IMR-90 (cell line): ENCODE measurements at regions not wholly inside any gene's neighbourhood (a gene's known extent, or its start where the extent isn't known, plus 50 kb on each side); places are given as distances from the start of the nearest gene placed in this dataset.

Experiments
- ATAC-seq: fragments of 200-7000 bp; cut with Tn5 transposase; 2 replicates; pipeline ENCODE4 v1.9.1; 2020; ENCODE audit warnings: low read depth, mild to moderate bottlenecking, moderate library complexity
- BruUV-seq: library from RNA; stranded (reverse); fragments of 400-500 nt; replicated peaks from 2 replicates; lab custom pipeline; 2021; lab: Mats Ljungman, UMichigan
- CTCF ChIA-PET: fragments of 300-600 bp; formaldehyde crosslinking; extraction: SDS; loops from one replicate; lab custom pipeline; 2021; ENCODE audit warnings: antibody characterized with exemption; lab: Yijun Ruan, JAX
- POLR2A ChIA-PET: fragments of 300-600 bp; sonication (Branson Sonifier 250); formaldehyde crosslinking; loops from one replicate; lab custom pipeline; 2022; ENCODE audit warnings: antibody characterized with exemption; ENCODE audit not compliant: unreplicated experiment; lab: Charles Lee
- DNase-seq: peaks from one replicate; pipeline ENCODE4 v3.0.0; 2013
- H2AFZ ChIP-seq: replicated peaks from 2 replicates; pipeline ENCODE3; 2013; ENCODE audit warnings: low read length, mild to moderate bottlenecking; ENCODE audit not compliant: poor library complexity
- H2AK5ac ChIP-seq: 2 replicates; pipeline ENCODE4 v1.6.1; 2013; ENCODE audit warnings: low read depth, low read length, inconsistent platforms
- H2AK9ac ChIP-seq: replicated peaks from 2 replicates; pipeline ENCODE3; 2013; ENCODE audit warnings: mild to moderate bottlenecking, low read depth, low read length, moderate library complexity; ENCODE audit not compliant: poor library complexity
- H2BK120ac ChIP-seq: 2 replicates; pipeline ENCODE4 v1.6.1; 2013; ENCODE audit warnings: low read depth, low read length, inconsistent platforms
- H2BK15ac ChIP-seq: 3 replicates; pipeline ENCODE4 v1.6.1; 2013; ENCODE audit warnings: low read depth, low read length, inconsistent platforms
- H2BK20ac ChIP-seq: 2 replicates; pipeline ENCODE4 v1.6.1; 2013; ENCODE audit warnings: low read depth, mild to moderate bottlenecking, inconsistent platforms, low read length, moderate library complexity
- H2BK5ac ChIP-seq: 2 replicates; pipeline ENCODE4 v1.6.1; 2013; ENCODE audit warnings: mild to moderate bottlenecking, low read depth, low read length, inconsistent platforms; ENCODE audit not compliant: poor library complexity, severe bottlenecking
- H3K14ac ChIP-seq: replicated peaks from 2 replicates; pipeline ENCODE4 v1.6.1; 2013; ENCODE audit warnings: low read depth, low read length, inconsistent platforms
- H3K18ac ChIP-seq: 2 replicates; pipeline ENCODE4 v1.6.1; 2013; ENCODE audit warnings: low read depth, low read length, control low read depth
- H3K23ac ChIP-seq: 2 replicates; pipeline ENCODE4 v1.6.1; 2013; ENCODE audit warnings: low read depth, low read length, inconsistent platforms
- H3K27ac ChIP-seq: 2 replicates; pipeline ENCODE4 v1.5.1; 2013; ENCODE audit warnings: mild to moderate bottlenecking, control low read depth, low read length; ENCODE audit not compliant: insufficient read depth
- H3K27me3 ChIP-seq: 2 replicates; pipeline ENCODE4 v1.6.1; 2013; ENCODE audit warnings: low read length; ENCODE audit not compliant: control insufficient read depth, insufficient read depth
- H3K36me3 ChIP-seq: 2 replicates; pipeline ENCODE4 v1.6.1; 2013; ENCODE audit warnings: low read length, mixed read lengths; ENCODE audit not compliant: control insufficient read depth, insufficient read depth
- H3K4ac ChIP-seq: 2 replicates; pipeline ENCODE4 v1.6.1; 2013; ENCODE audit warnings: low read depth, low read length, inconsistent platforms
- H3K4me1 ChIP-seq: 2 replicates; pipeline ENCODE4 v1.6.1; 2013; ENCODE audit warnings: low read length, mixed read lengths; ENCODE audit not compliant: control insufficient read depth, insufficient read depth
- H3K4me2 ChIP-seq: 2 replicates; pipeline ENCODE4 v1.6.1; 2013; ENCODE audit warnings: low read depth, mild to moderate bottlenecking, control low read depth, low read length, moderate library complexity
- H3K4me3 ChIP-seq: 2 replicates; pipeline ENCODE4 v1.5.1; 2013; ENCODE audit warnings: low read depth, mild to moderate bottlenecking, control low read depth, low read length, moderate library complexity; ENCODE audit not compliant: insufficient read depth
- H3K56ac ChIP-seq: 2 replicates; pipeline ENCODE4 v1.6.1; 2013; ENCODE audit warnings: low read length, inconsistent platforms; ENCODE audit not compliant: insufficient read depth; ENCODE audit errors: extremely low read depth
- H3K79me1 ChIP-seq, 2 experiments: 2 replicates each; pipeline ENCODE4 v1.6.1; 2013; ENCODE audit warnings: low read length in 2 of 2, inconsistent platforms in 1 of 2, low read depth in 1 of 2
- H3K9ac ChIP-seq: 2 replicates; pipeline ENCODE4 v1.6.1; 2013; ENCODE audit warnings: low read depth, low read length, control low read depth
- H3K9me1 ChIP-seq: 2 replicates; pipeline ENCODE4 v1.6.1; 2013; ENCODE audit warnings: low read length, inconsistent platforms; ENCODE audit not compliant: insufficient read depth
- H3K9me3 ChIP-seq: 2 replicates; pipeline ENCODE4 v1.6.1; 2013; ENCODE audit warnings: low read length; ENCODE audit not compliant: control insufficient read depth, insufficient read depth
- H4K20me1 ChIP-seq: 2 replicates; pipeline ENCODE4 v1.6.1; 2013; ENCODE audit warnings: low read length, inconsistent platforms; ENCODE audit not compliant: insufficient read depth
- H4K5ac ChIP-seq: 2 replicates; pipeline ENCODE4 v1.6.1; 2013; ENCODE audit warnings: mild to moderate bottlenecking, low read depth, low read length, control low read depth
- H4K8ac ChIP-seq, 2 experiments: 2 replicates each; pipeline ENCODE4 v1.6.1; 2013; ENCODE audit warnings: low read depth in 2 of 2, low read length in 2 of 2, control low read depth in 1 of 2, inconsistent platforms in 1 of 2
- H4K91ac ChIP-seq: 2 replicates; pipeline ENCODE4 v1.6.1; 2013; ENCODE audit warnings: low read depth, low read length, inconsistent platforms; ENCODE audit not compliant: insufficient read depth
- CEBPB ChIP-seq: IDR thresholded peaks from 2 replicates; pipeline ENCODE4 v1.6.1; 2012; ENCODE audit warnings: low read depth, low read length, improper control_type of control experiment
- MXI1 ChIP-seq: IDR thresholded peaks from 2 replicates; pipeline ENCODE4 v1.6.1; 2012; ENCODE audit warnings: low read depth, mild to moderate bottlenecking, low read length, moderate library complexity, borderline replicate concordance
- RCOR1 ChIP-seq: IDR thresholded peaks from 2 replicates; pipeline ENCODE4 v1.6.1; 2012; ENCODE audit warnings: mild to moderate bottlenecking, low read length, improper control_type of control experiment; ENCODE audit not compliant: insufficient replicate concordance
- RFX5 ChIP-seq: IDR thresholded peaks from 2 replicates; pipeline ENCODE4 v1.8.0; 2012; ENCODE audit warnings: low read depth, mild to moderate bottlenecking, low read length, moderate library complexity
- SMC3 ChIP-seq: fragments of 150-350 bp; IDR thresholded peaks from 2 replicates; pipeline ENCODE4 v1.6.1; 2016; ENCODE audit warnings: low read depth, mild to moderate bottlenecking, antibody characterized with exemption, low read length, moderate library complexity
- WGBS, 2 experiments: methylation state at CpG; one replicate each; pipeline versions ENCODE4 v1.1.5 to v1.1.7; 2013; ENCODE audit warnings: missing lambda C conversion rate in 2 of 2; ENCODE audit not compliant: insufficient read length in 1 of 2; ENCODE audit errors: extremely low coverage in 2 of 2; 5-methylcytosine and 5-hydroxymethylcytosine counted together
- dilution Hi-C: fragments of 300-500 bp; cut with HindIII; formaldehyde crosslinking; loops from one replicate; pipeline ENCODE4 v1.14.3; 2018; ENCODE audit warnings: low sequenced_read_pairs; ENCODE audit not compliant: unreplicated experiment
- in situ Hi-C: fragments of 300-500 bp; cut with MboI; formaldehyde crosslinking; loops from 3 replicates; pipeline ENCODE4 v1.14.3; 2019; ENCODE audit warnings: low sequenced_read_pairs, inconsistent platforms, mixed read lengths
- intact Hi-C: fragments of 100-400 bp; cut with micrococcal nuclease; formaldehyde crosslinking; loops from 2 replicates; pipeline ENCODE4 v1.10.0; 2022
- TF ChIP-seq, protein P1 (sequence below): fragments of 150-350 bp; IDR thresholded peaks from 2 replicates; pipeline ENCODE4 v1.6.1; 2016; ENCODE audit warnings: low read depth, mild to moderate bottlenecking, low read length, moderate library complexity, borderline replicate concordance
- TF ChIP-seq, protein P2 (sequence below): fragments of 150-350 bp; IDR thresholded peaks from 2 replicates; pipeline ENCODE4 v1.6.1; 2017; ENCODE audit warnings: mild to moderate bottlenecking, antibody characterized with exemption, low read length, low read depth

DNA sequence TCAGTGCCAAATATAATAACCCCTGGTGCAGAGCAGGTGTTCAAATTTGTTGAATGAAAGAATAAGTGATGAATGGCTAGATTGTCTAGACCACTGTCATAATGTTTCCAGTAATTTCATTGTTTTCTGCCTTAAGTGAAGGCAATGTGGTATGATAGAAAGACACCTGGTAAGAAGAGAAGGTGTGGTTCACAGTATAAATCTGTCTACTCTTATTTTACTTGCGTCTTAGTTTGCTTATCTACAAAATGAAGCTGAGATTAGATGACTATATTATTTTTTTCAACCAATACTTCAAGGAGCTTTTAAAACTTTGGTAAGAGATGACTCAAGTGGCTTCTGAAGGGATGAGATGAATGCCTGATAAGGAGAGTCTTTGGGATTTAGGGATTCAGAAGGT, 788.4 kb downstream of the EPHA4 start:
- H4K20me1 ChIP-seq = no peaks in the 10 kb centered on the region
- H3K14ac ChIP-seq = no peak overlapping the region
- H2AFZ ChIP-seq = no peak overlapping the region
- no peak overlapping the region for H2AK9ac ChIP-seq
- no TSS peak for BruUV-seq
- no peak overlapping the region for H3K23ac ChIP-seq
- dilution Hi-C loops = no loop called here
- CTCF ChIA-PET = no interaction called here
- TF ChIP-seq RCOR1 (no peak), CEBPB (no peak), SMC3 (no peak), MXI1 (no peak), RFX5 (no peak)
- TF ChIP-seq, protein P1, sequence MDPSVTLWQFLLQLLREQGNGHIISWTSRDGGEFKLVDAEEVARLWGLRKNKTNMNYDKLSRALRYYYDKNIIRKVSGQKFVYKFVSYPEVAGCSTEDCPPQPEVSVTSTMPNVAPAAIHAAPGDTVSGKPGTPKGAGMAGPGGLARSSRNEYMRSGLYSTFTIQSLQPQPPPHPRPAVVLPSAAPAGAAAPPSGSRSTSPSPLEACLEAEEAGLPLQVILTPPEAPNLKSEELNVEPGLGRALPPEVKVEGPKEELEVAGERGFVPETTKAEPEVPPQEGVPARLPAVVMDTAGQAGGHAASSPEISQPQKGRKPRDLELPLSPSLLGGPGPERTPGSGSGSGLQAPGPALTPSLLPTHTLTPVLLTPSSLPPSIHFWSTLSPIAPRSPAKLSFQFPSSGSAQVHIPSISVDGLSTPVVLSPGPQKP = no peak
- TF ChIP-seq, protein P2, sequence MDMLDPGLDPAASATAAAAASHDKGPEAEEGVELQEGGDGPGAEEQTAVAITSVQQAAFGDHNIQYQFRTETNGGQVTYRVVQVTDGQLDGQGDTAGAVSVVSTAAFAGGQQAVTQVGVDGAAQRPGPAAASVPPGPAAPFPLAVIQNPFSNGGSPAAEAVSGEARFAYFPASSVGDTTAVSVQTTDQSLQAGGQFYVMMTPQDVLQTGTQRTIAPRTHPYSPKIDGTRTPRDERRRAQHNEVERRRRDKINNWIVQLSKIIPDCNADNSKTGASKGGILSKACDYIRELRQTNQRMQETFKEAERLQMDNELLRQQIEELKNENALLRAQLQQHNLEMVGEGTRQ = no peak
- no peak for ATAC-seq
- no peak overlapping the region for H3K4ac ChIP-seq
- no peaks in the 10 kb centered on the region for H3K36me3 ChIP-seq
- no peak overlapping the region for H2BK15ac ChIP-seq
- no peak overlapping the region for H2BK5ac ChIP-seq
- no peak overlapping the region for H2AK5ac ChIP-seq
- POLR2A ChIA-PET = no interaction called here
- no peak overlapping the region for H3K9ac ChIP-seq
- in situ Hi-C loops = no loop called here
- H3K27me3 ChIP-seq = no peaks in the 10 kb centered on the region
- peaks cover 6% of the 10 kb centered on the region for H3K9me1 ChIP-seq
- no CpG with 5 or more reads among the region's 1 CpG for WGBS, 2 experiments
- H2BK20ac ChIP-seq = no peak overlapping the region
- H4K5ac ChIP-seq = no peak overlapping the region
- no peak overlapping the region for H2BK120ac ChIP-seq
- intact Hi-C loops = loop anchor here (5.0 to 10.0 kb wide), 3 partner anchors 171 to 789 kb away; partner anchors contain the start of gene EPHA4
- no peak overlapping the region for H3K27ac ChIP-seq
- no peak overlapping the region for H4K8ac ChIP-seq
- H3K79me1 ChIP-seq = no peaks in the 10 kb centered on the region
- no peaks in the 10 kb centered on the region for H3K9me3 ChIP-seq
- H3K4me2 ChIP-seq = no peak overlapping the region
- no peak overlapping the region for H3K56ac ChIP-seq
- DNase-seq = no peak
- H3K4me1 ChIP-seq = peaks cover 12% of the 10 kb centered on the region
- no peak overlapping the region for H4K91ac ChIP-seq
- H3K18ac ChIP-seq = no peak overlapping the region
- no peak overlapping the region for H3K4me3 ChIP-seq
